Testis (tissue), 2 donors: ENCODE measurements at regions not wholly inside any gene's neighbourhood (a gene's known extent, or its start where the extent isn't known, plus 50 kb on each side); places are given as distances from the start of the nearest gene placed in this dataset.

Experiments
- DNase-seq: peaks from one replicate; pipeline ENCODE4 v3.0.0-alpha.2; 2019
- H3K27ac ChIP-seq, 2 donors: fragments of 200-600 bp; sonication (generic); one replicate each; pipeline ENCODE4 v1.5.1; 2019
- H3K27me3 ChIP-seq: fragments of 200-600 bp; sonication (generic); one replicate; pipeline ENCODE4 v1.5.1; 2019
- H3K36me3 ChIP-seq: fragments of 200-600 bp; sonication (generic); one replicate; pipeline ENCODE4 v1.5.1; 2017; ENCODE audit warnings: low read depth; ENCODE audit errors: missing control alignments
- H3K4me1 ChIP-seq: fragments of 200-600 bp; sonication (generic); one replicate; pipeline ENCODE4 v1.5.1; 2019
- H3K4me3 ChIP-seq, 2 donors: fragments of 200-600 bp; sonication (generic); one replicate each; pipeline ENCODE4 v1.5.1; 2017 to 2019
- H3K9me3 ChIP-seq: fragments of 200-600 bp; sonication (generic); one replicate; pipeline ENCODE4 v1.5.1; 2017
- POLR2A ChIP-seq: fragments of 450-650 bp; IDR thresholded peaks from one replicate; pipeline ENCODE4 v1.6.1; 2017; ENCODE audit warnings: antibody characterized with exemption, mild to moderate bottlenecking, moderate library complexity
- WGBS, 2 donors: methylation state at CpG; one replicate each; pipeline ENCODE4 v1.1.5; 2018; 5-methylcytosine and 5-hydroxymethylcytosine counted together
- intact Hi-C: fragments of 100-400 bp; cut with DNase I; formaldehyde crosslinking; loops from one replicate; pipeline ENCODE4 v1.15.1; 2023; ENCODE audit warnings: low total_unique reads
- TF ChIP-seq, protein P1 (sequence below), 3 experiments: fragments of 450-650 bp in 2 of 3; fragments of 200-600 bp in 1 of 3; sonication (generic) in 1 of 3; IDR thresholded peaks; one replicate each; pipeline ENCODE4 v1.5.1; 2016 to 2019; ENCODE audit warnings: antibody characterized with exemption in 3 of 3, mild to moderate bottlenecking in 2 of 3, moderate library complexity in 1 of 3

DNA sequence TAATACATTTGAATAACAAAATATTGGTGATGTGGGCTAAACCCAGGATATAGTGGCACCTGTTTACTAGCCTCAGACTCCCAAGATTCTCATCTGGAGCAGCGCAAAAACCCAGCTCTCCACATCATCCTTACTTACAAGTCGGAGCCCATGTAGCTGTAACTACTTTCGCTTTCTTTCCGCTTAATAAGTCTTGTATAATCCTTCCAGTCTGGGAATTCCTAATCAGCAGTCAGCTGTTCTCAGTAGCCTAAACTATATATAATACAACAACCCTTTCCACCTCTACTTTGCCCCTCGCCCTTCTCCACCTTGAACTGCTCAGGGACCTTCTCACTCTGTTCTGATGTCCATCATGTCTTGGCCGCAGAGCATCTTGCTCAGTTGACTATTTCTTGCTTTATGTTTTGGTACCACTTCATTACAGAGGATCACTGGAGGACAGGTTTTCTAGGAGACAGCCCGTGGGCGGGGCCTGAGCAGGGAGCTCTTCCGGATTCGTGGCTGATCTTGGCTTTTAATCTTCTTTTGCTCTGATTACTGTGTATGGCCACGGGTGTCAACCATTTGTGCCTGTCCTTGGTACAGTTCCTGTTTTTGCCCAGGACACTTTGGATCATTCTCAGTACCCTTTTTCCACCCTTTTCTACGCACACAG is 119.9 kb upstream of the SERTAD2 start:
- Histone ChIP-seq H3K4me3 (no peak overlapping the region), H3K4me1 (no peaks in the 10 kb centered on the region), H3K27ac (no peak overlapping the region), H3K36me3 (no peaks in the 10 kb centered on the region), H3K9me3 (no peaks in the 10 kb centered on the region), H3K27me3 (no peaks in the 10 kb centered on the region)
- TF ChIP-seq, protein P1, sequence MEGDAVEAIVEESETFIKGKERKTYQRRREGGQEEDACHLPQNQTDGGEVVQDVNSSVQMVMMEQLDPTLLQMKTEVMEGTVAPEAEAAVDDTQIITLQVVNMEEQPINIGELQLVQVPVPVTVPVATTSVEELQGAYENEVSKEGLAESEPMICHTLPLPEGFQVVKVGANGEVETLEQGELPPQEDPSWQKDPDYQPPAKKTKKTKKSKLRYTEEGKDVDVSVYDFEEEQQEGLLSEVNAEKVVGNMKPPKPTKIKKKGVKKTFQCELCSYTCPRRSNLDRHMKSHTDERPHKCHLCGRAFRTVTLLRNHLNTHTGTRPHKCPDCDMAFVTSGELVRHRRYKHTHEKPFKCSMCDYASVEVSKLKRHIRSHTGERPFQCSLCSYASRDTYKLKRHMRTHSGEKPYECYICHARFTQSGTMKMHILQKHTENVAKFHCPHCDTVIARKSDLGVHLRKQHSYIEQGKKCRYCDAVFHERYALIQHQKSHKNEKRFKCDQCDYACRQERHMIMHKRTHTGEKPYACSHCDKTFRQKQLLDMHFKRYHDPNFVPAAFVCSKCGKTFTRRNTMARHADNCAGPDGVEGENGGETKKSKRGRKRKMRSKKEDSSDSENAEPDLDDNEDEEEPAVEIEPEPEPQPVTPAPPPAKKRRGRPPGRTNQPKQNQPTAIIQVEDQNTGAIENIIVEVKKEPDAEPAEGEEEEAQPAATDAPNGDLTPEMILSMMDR (IDR thresholded peaks at IDR 0.05), result no peak
- TF ChIP-seq POLR2A, result no peak
- no peak for DNase-seq
- intact Hi-C loops, result no loop called here
- 85 to 89% methylated on average over 12 of the region's 12 CpGs for WGBS, 2 donors

DNA sequence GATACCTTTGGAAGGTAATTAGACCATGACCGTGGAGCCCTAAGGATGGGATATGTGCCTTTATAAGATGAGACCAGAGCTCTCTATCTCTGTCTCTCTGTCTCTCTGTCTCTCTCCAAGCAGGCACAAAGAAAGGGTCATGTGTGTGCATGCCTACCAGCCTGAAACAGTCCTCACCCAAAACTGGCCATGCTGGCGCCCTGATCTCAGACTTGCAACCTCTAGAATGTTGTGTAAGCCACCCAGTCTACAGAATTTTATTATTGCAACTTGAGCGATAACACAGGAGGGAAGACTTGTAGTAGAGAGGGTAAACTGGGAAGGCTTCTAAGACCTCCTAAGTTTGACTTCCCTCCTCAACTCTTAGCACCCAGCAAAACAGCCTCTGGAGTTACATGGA is 124.1 kb upstream of the SERTAD2 start:
- DNase-seq, result no peak
- no peak for TF ChIP-seq POLR2A
- TF ChIP-seq, protein P1 (IDR thresholded peaks at IDR 0.05), result no peak
- no peaks in the 10 kb centered on the region for H3K9me3 ChIP-seq
- 91 to 92% methylated on average over 3 of the region's 3 CpGs for WGBS, 2 donors
- no peaks in the 10 kb centered on the region for H3K4me1 ChIP-seq
- H3K27ac ChIP-seq, result no peak overlapping the region
- intact Hi-C loops, result no loop called here
- no peaks in the 10 kb centered on the region for H3K27me3 ChIP-seq
- H3K36me3 ChIP-seq, result no peaks in the 10 kb centered on the region
- H3K4me3 ChIP-seq, result no peak overlapping the region

DNA sequence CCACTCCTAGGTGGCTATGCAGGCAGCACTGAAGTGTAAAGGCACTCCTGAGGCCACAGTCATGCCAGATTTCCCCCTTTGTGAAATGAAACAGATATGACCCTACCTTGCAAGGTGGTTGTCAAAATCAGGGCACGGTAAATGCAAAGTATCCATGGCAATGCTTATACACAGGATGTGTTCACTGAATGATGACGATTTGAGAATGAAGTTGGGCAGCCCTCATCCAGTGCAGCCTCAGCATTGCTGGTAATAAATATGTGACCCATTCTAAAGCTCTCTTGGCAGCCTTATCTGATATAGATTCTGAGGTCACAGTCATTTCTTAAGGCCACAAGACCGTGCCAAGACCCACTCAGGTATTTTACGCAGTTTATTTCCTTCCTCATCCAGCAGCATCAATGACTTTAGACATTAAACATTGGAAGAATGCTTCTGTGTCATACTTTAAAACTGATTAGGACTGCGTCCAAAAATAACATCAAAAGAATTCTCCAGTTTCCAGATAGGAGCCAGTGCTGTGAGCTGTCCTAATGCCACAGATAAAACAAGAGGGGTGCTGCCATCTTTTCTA is 125.5 kb upstream of the SERTAD2 start:
- Histone ChIP-seq H3K27me3 (no peaks in the 10 kb centered on the region), H3K27ac (no peak overlapping the region), H3K4me1 (no peaks in the 10 kb centered on the region), H3K36me3 (no peaks in the 10 kb centered on the region), H3K4me3 (no peak overlapping the region), H3K9me3 (no peaks in the 10 kb centered on the region)
- intact Hi-C loops, result no loop called here
- WGBS, 2 donors, result 63 to 66% methylated on average over 5 of the region's 5 CpGs
- no peak for TF ChIP-seq POLR2A
- TF ChIP-seq, protein P1 (IDR thresholded peaks at IDR 0.05), result no peak
- DNase-seq, result no peak

DNA sequence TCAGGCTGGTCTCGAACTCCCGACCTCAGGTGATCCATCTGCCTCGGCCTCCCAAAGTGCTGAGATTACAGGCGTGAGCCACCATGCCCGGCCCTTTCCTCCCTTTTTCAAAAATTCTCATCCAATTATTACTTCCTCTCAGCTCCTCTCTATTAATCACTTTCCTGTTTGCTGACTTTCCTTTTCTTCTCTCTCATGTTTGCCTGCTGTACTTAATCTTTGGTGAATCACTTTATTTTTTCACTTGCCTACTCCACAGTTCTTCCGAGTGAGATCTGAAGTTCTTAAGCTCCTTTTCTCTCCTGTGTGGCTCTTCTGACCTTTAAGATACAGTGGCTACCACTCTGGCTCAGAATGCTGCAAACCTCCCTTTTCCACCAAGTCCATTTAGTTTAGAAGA is 126.3 kb upstream of the SERTAD2 start:
- TF ChIP-seq, protein P1 (IDR thresholded peaks at IDR 0.05), result no peak
- no peak for TF ChIP-seq POLR2A
- DNase-seq, result no peak

More for the DNA sequence above, 126.3 kb upstream of the SERTAD2 start:
- Histone ChIP-seq H3K27ac (no peak overlapping the region), H3K4me1 (no peaks in the 10 kb centered on the region), H3K36me3 (no peaks in the 10 kb centered on the region), H3K27me3 (no peaks in the 10 kb centered on the region), H3K4me3 (no peak overlapping the region), H3K9me3 (no peaks in the 10 kb centered on the region)
- intact Hi-C loops, result no loop called here
- 90 to 92% methylated on average over 6 of the region's 6 CpGs for WGBS, 2 donors
